CD8-positive, alpha-beta memory T cell (primary cell): ENCODE measurements at regions not wholly inside any gene's neighbourhood (a gene's known extent, or its start where the extent isn't known, plus 50 kb on each side); places are given as distances from the start of the nearest gene placed in this dataset.
A peak's percentile ranks its signal among the peaks of the same experiment; 100 is the strongest.

Experiments used
- CTCF ChIA-PET: fragments of 350-600 bp; sonication (Branson Sonifier 250); formaldehyde crosslinking; loops from one replicate; lab custom pipeline; 2021; ENCODE audit warnings: antibody characterized with exemption; lab: Charles Lee
- POLR2A ChIA-PET: fragments of 350-600 bp; sonication (Branson Sonifier 250); formaldehyde crosslinking; loops from one replicate; lab custom pipeline; 2021; ENCODE audit warnings: antibody characterized with exemption; lab: Charles Lee
- DNase-seq, 5 donors: peaks; one replicate each; pipeline versions ENCODE4 v3.0.0 to v3.0.0-alpha.2; 2020 to 2022; ENCODE audit warnings: mixed read lengths in 1 of 5
- H3K27ac ChIP-seq: one replicate; pipeline ENCODE4 v1.7.0; 2013; ENCODE audit warnings: low read depth, mild to moderate bottlenecking, low read length, moderate library complexity
- H3K27me3 ChIP-seq: 2 replicates; pipeline ENCODE4 v1.7.0; 2013; ENCODE audit warnings: low read length, mild to moderate bottlenecking; ENCODE audit not compliant: insufficient read depth, poor library complexity, severe bottlenecking
- H3K36me3 ChIP-seq: 2 replicates; pipeline ENCODE4 v1.7.0; 2013; ENCODE audit warnings: mild to moderate bottlenecking, low read length, moderate library complexity; ENCODE audit not compliant: insufficient read depth
- H3K4me1 ChIP-seq: 2 replicates; pipeline ENCODE4 v1.7.0; 2013; ENCODE audit warnings: mild to moderate bottlenecking, low read length, moderate library complexity; ENCODE audit not compliant: insufficient read depth
- H3K4me3 ChIP-seq: 2 replicates; pipeline ENCODE4 v1.7.0; 2013; ENCODE audit warnings: mild to moderate bottlenecking, low read length
- H3K9me3 ChIP-seq: 2 replicates; pipeline ENCODE4 v1.7.0; 2013; ENCODE audit warnings: mild to moderate bottlenecking, low read length
- H3K27ac Mint-ChIP-seq, 8 donors: one replicate each; pipeline ENCODE4 v1.8.0; 2020 to 2021; ENCODE audit warnings: mixed read lengths in 8 of 8, mild to moderate bottlenecking in 6 of 8, inconsistent platforms in 3 of 8, moderate library complexity in 3 of 8
- H3K27me3 Mint-ChIP-seq, 2 donors: one replicate each; pipeline ENCODE4 v1.8.0; 2020 to 2021; ENCODE audit warnings: mixed read lengths in 2 of 2, mild to moderate bottlenecking in 1 of 2, moderate library complexity in 1 of 2
- H3K36me3 Mint-ChIP-seq, 3 donors: one replicate each; pipeline ENCODE4 v1.8.0; 2020 to 2021; ENCODE audit warnings: mixed read lengths in 3 of 3, inconsistent platforms in 1 of 3, mild to moderate bottlenecking in 1 of 3
- H3K4me1 Mint-ChIP-seq, 3 donors: one replicate each; pipeline ENCODE4 v1.8.0; 2020 to 2021; ENCODE audit warnings: mixed read lengths in 3 of 3, inconsistent platforms in 1 of 3, mild to moderate bottlenecking in 1 of 3
- H3K4me3 Mint-ChIP-seq, 7 donors: one replicate each; pipeline ENCODE4 v1.8.0; 2020 to 2021; ENCODE audit warnings: mixed read lengths in 7 of 7, mild to moderate bottlenecking in 6 of 7, moderate library complexity in 4 of 7, inconsistent platforms in 2 of 7
- H3K9me3 Mint-ChIP-seq, 5 donors: one replicate each; pipeline ENCODE4 v1.8.0; 2020 to 2022; ENCODE audit warnings: mixed read lengths in 5 of 5, mild to moderate bottlenecking in 3 of 5, moderate library complexity in 2 of 5, inconsistent platforms in 1 of 5

DNA sequence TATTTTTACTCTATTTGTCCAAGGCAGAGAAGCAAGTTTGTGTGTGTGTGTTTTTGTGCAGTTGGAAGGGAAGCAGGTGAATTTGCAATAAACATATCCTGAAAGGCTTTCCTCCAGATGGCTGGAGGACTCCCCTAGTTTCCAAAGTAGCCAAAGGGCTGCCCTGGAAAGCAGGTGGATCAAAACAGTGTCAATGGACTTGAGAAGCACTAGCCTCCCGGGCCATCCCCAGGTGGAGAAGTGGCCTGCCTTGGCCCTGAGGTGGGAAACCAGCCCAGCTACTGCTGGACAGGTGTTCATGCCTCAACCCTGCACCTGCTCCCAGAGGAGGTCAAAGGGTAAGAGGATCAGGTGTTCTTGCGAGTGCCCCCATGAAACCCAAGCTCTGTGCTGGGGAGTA is 1046.9 kb downstream of the VRK1 start:
- H3K4me3 Mint-ChIP-seq, result no peak overlapping the region
- CTCF ChIA-PET, result no interaction called here

DNA sequence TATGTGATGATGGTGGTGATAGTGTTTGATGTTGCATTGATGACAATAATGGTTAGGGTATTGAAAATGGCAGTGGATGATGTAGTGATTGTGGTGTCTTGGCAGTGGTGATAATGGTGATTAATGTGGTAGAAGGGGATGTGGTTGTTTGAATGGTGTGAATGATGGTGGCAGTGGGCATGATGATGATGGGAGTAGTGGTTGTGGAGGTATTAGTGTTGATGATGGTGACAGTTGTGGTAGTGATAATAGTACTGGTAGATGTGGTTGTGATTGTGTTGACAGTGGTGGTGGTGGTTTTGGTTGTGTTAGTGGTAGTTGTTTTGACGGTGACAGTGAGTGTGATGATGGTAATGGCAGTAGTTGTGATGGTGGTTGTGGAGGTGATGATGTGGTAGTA is 1049.0 kb downstream of the VRK1 start:
- Histone ChIP-seq H3K9me3 (no peaks in the 10 kb centered on the region), H3K4me1 (no peaks in the 10 kb centered on the region), H3K27ac (no peak overlapping the region), H3K4me3 (no peak overlapping the region), H3K27me3 (no peaks in the 10 kb centered on the region), H3K36me3 (no peaks in the 10 kb centered on the region)
- H3K4me1 Mint-ChIP-seq, result peaks cover 4 to 6% (median 6%) of the 10 kb centered on the region in 3 donors
- CTCF ChIA-PET, result no interaction called here
- H3K27ac Mint-ChIP-seq, result no peak overlapping the region
- DNase-seq, result peak in 1 of 5 donors; percentile 27
- POLR2A ChIA-PET, result no interaction called here
- H3K4me3 Mint-ChIP-seq, result no peak overlapping the region
- H3K27me3 Mint-ChIP-seq, result peaks cover 2 to 8% of the 10 kb centered on the region in 2 donors
- peaks cover 0 to 2% (median 0%) of the 10 kb centered on the region in 5 donors for H3K9me3 Mint-ChIP-seq
- H3K36me3 Mint-ChIP-seq, result peaks cover 0 to 4% (median 0%) of the 10 kb centered on the region in 3 donors

More for the DNA sequence above, 1046.9 kb downstream of the VRK1 start:
- Histone ChIP-seq H3K9me3 (no peaks in the 10 kb centered on the region), H3K4me3 (no peak overlapping the region), H3K4me1 (no peaks in the 10 kb centered on the region), H3K27me3 (no peaks in the 10 kb centered on the region), H3K36me3 (no peaks in the 10 kb centered on the region), H3K27ac (no peak overlapping the region)
- Mint-ChIP-seq H3K36me3 (peaks cover 0 to 4% (median 0%) of the 10 kb centered on the region in 3 donors), H3K4me1 (peaks cover 4 to 6% (median 6%) of the 10 kb centered on the region in 3 donors), H3K9me3 (peaks cover 0 to 2% (median 0%) of the 10 kb centered on the region in 5 donors), H3K27ac (no peak overlapping the region), H3K27me3 (peaks cover 0 to 10% of the 10 kb centered on the region in 2 donors)
- no peak for DNase-seq
- POLR2A ChIA-PET, result no interaction called here

DNA sequence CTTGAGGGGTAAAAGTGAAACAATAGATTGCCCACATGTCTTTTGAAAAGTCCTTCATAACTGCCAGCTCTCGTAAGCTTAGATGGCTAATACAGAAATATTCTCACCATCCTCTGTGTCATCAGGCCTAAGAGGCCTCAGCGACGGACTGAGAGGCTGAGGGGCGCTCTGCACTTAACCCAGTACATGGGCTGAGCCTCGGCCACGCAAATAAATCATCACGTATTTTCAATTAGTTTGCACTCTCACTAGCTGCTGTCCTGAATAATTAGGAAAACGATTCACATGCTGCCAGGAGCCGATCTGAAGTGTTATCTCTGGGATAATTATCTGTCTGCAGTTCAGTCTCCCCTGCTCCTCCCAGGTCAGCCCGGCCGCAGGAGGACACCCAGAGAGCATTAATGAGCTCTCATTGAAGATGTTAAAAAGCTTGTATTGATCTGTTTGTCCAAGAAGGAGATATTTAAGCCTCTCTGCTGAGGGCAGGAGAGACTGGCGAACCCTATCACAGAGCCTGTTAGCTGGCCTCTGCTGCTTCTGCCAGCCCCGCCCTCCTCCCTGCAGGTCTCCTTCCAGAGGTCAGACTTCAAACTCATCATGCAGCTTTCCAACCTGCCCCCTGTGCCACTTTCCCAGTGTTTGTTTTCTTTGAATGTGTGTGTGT is 1051.3 kb downstream of the VRK1 start:
- no peak overlapping the region for H3K4me3 ChIP-seq
- no peak overlapping the region for H3K27ac Mint-ChIP-seq
- ChIA-PET POLR2A (no interaction called here), CTCF (interaction anchor here (1.3 kb wide), 1 partner anchor 130 kb away, joined by 3 read pairs; no protein-coding TSS in a partner anchor)
- no peaks in the 10 kb centered on the region for H3K36me3 Mint-ChIP-seq
- no peaks in the 10 kb centered on the region for H3K27me3 ChIP-seq
- peaks cover 0 to 2% of the 10 kb centered on the region in 2 donors for H3K27me3 Mint-ChIP-seq
- no peak overlapping the region for H3K27ac ChIP-seq
- H3K4me3 Mint-ChIP-seq, result no peak overlapping the region
- H3K9me3 Mint-ChIP-seq, result no peaks in the 10 kb centered on the region
- no peaks in the 10 kb centered on the region for H3K4me1 ChIP-seq
- no peaks in the 10 kb centered on the region for H3K4me1 Mint-ChIP-seq
- no peaks in the 10 kb centered on the region for H3K36me3 ChIP-seq
- H3K9me3 ChIP-seq, result no peaks in the 10 kb centered on the region
- no peak for DNase-seq

DNA sequence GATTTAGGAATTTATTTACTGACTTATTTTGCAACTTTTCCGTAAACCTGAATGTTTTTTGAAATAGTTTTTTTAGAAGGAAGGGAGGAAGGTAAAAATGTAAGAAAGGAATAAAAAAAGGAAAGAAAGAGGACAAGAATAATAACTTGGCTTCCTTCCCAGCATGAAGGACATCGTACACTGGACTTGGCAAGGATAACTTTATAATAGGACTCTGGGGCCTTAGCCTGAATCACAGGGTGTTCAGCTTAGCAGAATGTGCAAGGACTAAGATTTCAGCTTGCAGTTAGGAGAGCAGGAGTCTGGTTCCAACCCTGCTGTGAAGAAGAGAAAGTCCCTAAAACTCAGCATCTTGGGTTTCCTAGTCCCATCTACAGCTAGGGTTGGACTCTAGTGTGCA is 1053.3 kb downstream of the VRK1 start:
- CTCF ChIA-PET, result interaction anchor here (1.3 kb wide), 1 partner anchor 19 kb away, joined by 3 read pairs; no protein-coding TSS in a partner anchor

DNA sequence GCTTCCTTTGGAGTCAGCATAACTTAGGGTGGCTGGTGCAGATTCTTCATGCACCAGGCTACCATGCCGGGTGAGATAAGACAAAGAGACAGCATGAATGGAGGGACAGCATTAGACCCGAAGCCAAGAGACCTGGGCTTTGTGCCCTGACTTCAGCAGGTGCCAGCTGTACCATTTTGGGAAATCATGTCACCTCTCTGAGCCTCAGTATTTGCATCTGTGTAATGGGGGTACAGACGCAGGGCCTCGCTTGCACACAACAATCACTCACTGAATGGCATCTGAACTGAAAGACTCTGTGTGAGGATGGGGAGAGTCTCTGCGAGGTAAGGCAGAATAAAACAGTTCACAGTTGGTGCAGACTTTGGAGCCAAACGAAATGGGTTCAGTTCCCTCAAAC is 1053.7 kb downstream of the VRK1 start:
- POLR2A ChIA-PET, result no interaction called here

More for the DNA sequence above, 1053.3 kb downstream of the VRK1 start:
- no peak for DNase-seq
- Mint-ChIP-seq H3K27ac (no peak overlapping the region), H3K27me3 (peaks cover 0 to 7% of the 10 kb centered on the region in 2 donors), H3K4me1 (no peaks in the 10 kb centered on the region), H3K9me3 (no peaks in the 10 kb centered on the region), H3K36me3 (no peaks in the 10 kb centered on the region), H3K4me3 (no peak overlapping the region)
- POLR2A ChIA-PET, result no interaction called here
- Histone ChIP-seq H3K36me3 (no peaks in the 10 kb centered on the region), H3K9me3 (no peaks in the 10 kb centered on the region), H3K27ac (no peak overlapping the region), H3K4me3 (no peak overlapping the region), H3K4me1 (no peaks in the 10 kb centered on the region), H3K27me3 (no peaks in the 10 kb centered on the region)

DNA sequence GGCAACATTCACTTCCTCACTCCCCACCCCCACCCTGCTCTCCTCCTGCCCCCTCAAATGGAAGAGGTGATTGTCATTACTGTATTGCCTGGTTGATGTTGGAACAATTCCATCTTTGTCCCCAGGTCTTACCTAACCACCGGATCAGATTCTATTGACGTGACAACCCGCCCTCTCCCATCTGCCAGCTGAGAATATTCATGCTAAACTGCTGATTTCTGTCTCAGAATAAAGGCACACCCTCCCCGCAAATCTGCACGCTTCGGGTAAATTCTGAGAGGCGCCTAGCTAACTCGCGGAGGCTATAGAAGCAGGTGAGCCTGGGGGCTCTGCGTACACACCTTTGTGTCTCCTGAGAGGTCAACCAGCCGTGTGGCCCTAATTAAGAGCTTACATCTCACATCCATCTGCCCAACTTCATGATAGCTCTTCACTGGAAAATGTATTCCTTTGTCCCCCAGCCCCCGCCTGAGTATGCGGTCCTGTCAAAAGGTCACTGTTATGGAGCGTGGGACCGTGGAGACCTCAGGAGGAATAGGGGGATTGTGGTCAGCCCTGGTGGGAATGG is 1054.3 kb downstream of the VRK1 start:
- H3K4me1 ChIP-seq, result no peaks in the 10 kb centered on the region
- DNase-seq, result no peak
- POLR2A ChIA-PET, result no interaction called here
- CTCF ChIA-PET, result interaction anchor here (1.3 kb wide), 1 partner anchor 20 kb away, joined by 3 read pairs; no protein-coding TSS in a partner anchor
- H3K4me3 ChIP-seq, result no peak overlapping the region
- no peaks in the 10 kb centered on the region for H3K4me1 Mint-ChIP-seq
- no peaks in the 10 kb centered on the region for H3K9me3 Mint-ChIP-seq
- no peak overlapping the region for H3K4me3 Mint-ChIP-seq
- peaks cover 0 to 7% of the 10 kb centered on the region in 2 donors for H3K27me3 Mint-ChIP-seq
- no peaks in the 10 kb centered on the region for H3K36me3 ChIP-seq
- no peak overlapping the region for H3K27ac Mint-ChIP-seq
- no peaks in the 10 kb centered on the region for H3K36me3 Mint-ChIP-seq
- H3K27me3 ChIP-seq, result no peaks in the 10 kb centered on the region
- H3K27ac ChIP-seq, result no peak overlapping the region
- H3K9me3 ChIP-seq, result no peaks in the 10 kb centered on the region

More for the DNA sequence above, 1053.7 kb downstream of the VRK1 start:
- peaks cover 0 to 7% of the 10 kb centered on the region in 2 donors for H3K27me3 Mint-ChIP-seq
- H3K36me3 Mint-ChIP-seq, result no peaks in the 10 kb centered on the region
- DNase-seq, result no peak
- Histone ChIP-seq H3K27ac (no peak overlapping the region), H3K27me3 (no peaks in the 10 kb centered on the region), H3K4me3 (no peak overlapping the region), H3K36me3 (no peaks in the 10 kb centered on the region), H3K4me1 (no peaks in the 10 kb centered on the region), H3K9me3 (no peaks in the 10 kb centered on the region)
- no peak overlapping the region for H3K27ac Mint-ChIP-seq
- CTCF ChIA-PET, result interaction anchor here (1.3 kb wide), 1 partner anchor 20 kb away, joined by 3 read pairs; no protein-coding TSS in a partner anchor
- no peaks in the 10 kb centered on the region for H3K9me3 Mint-ChIP-seq
- H3K4me3 Mint-ChIP-seq, result no peak overlapping the region
- no peaks in the 10 kb centered on the region for H3K4me1 Mint-ChIP-seq

DNA sequence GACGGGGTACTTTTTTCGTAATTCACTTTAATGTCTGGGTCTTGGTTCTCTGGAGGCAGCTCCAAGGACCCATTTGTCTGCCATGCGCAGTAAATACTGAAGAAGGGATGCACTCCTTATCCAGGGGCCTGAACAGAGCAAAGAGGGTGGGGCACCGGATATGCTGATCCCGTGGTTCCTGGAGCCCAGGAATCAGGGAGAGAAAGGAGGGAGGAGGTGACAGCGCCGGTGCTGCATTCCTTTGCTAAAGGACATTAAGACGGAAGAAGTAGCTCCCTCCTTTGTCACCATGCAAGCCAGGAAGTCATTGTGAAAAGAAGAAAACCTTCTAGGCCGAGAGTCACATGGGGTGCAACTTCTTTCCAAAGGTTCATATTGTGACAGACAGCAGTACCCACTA is 1057.7 kb downstream of the VRK1 start:
- Histone ChIP-seq H3K4me3 (no peak overlapping the region), H3K27me3 (no peaks in the 10 kb centered on the region), H3K4me1 (no peaks in the 10 kb centered on the region), H3K27ac (no peak overlapping the region), H3K9me3 (no peaks in the 10 kb centered on the region), H3K36me3 (no peaks in the 10 kb centered on the region)
- no peaks in the 10 kb centered on the region for H3K4me1 Mint-ChIP-seq
- no peaks in the 10 kb centered on the region for H3K9me3 Mint-ChIP-seq
- ChIA-PET POLR2A (no interaction called here), CTCF (no interaction called here)
- H3K4me3 Mint-ChIP-seq, result no peak overlapping the region
- DNase-seq, result no peak
- peak overlapping the region in 1 of 8 donors; percentile 53 for H3K27ac Mint-ChIP-seq
- H3K36me3 Mint-ChIP-seq, result no peaks in the 10 kb centered on the region
- peaks cover 0 to 7% of the 10 kb centered on the region in 2 donors for H3K27me3 Mint-ChIP-seq

DNA sequence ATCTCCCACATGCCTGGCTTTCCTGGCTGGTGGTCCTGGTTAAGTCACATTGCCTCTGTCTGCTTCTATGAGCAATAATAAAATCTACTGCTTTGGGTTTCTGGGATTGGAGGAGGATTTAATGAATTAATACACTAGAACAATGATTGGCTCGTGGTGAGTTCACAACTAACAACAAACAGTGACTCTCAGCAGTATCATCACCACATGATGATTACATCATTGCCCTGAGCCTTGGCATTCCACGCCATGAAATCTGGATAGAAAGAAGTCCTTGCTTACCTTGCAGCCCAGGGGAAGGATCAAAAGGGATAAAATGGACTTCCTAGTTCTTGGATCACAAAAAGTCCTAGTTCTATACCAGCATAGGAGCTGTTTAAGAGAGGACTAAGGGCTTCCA is 1069.0 kb downstream of the VRK1 start:
- Histone ChIP-seq H3K4me3 (no peak overlapping the region), H3K27ac (no peak overlapping the region), H3K9me3 (no peaks in the 10 kb centered on the region), H3K27me3 (no peaks in the 10 kb centered on the region), H3K4me1 (no peaks in the 10 kb centered on the region), H3K36me3 (no peaks in the 10 kb centered on the region)
- ChIA-PET POLR2A (no interaction called here), CTCF (no interaction called here)
- H3K36me3 Mint-ChIP-seq, result peaks cover 0 to 15% (median 1%) of the 10 kb centered on the region in 3 donors
- DNase-seq, result no peak
- peaks cover 1 to 8% of the 10 kb centered on the region in 2 donors for H3K27me3 Mint-ChIP-seq
- H3K27ac Mint-ChIP-seq, result no peak overlapping the region
- H3K4me1 Mint-ChIP-seq, result no peaks in the 10 kb centered on the region
- H3K9me3 Mint-ChIP-seq, result no peaks in the 10 kb centered on the region
- H3K4me3 Mint-ChIP-seq, result no peak overlapping the region
